ENCODE measurements at regions not wholly inside any gene's neighbourhood (a gene's known extent, or its start where the extent isn't known, plus 50 kb on each side); places are given as distances from the start of the nearest gene placed in this dataset.

DNA sequence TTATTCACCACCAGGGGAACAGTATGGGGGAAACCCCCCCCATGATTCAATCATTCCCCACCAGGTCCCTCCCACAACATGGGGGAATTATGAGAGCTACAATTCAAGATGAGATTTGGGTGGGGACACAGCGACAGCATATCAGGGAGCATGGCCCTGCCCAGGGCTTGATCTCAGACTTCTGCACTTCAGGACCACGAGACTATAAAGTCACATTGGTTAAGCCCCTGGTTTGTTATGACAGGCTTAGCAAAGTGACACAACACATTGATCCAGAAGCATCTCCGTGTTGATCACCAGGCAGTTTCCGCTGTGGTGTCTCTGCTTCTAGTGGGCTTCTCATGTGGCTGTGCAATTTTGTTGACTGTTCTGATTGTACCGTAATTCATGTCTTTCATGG, 312.7 kb upstream of the C1orf174 start:
- TF ChIP-seq, protein P1, sequence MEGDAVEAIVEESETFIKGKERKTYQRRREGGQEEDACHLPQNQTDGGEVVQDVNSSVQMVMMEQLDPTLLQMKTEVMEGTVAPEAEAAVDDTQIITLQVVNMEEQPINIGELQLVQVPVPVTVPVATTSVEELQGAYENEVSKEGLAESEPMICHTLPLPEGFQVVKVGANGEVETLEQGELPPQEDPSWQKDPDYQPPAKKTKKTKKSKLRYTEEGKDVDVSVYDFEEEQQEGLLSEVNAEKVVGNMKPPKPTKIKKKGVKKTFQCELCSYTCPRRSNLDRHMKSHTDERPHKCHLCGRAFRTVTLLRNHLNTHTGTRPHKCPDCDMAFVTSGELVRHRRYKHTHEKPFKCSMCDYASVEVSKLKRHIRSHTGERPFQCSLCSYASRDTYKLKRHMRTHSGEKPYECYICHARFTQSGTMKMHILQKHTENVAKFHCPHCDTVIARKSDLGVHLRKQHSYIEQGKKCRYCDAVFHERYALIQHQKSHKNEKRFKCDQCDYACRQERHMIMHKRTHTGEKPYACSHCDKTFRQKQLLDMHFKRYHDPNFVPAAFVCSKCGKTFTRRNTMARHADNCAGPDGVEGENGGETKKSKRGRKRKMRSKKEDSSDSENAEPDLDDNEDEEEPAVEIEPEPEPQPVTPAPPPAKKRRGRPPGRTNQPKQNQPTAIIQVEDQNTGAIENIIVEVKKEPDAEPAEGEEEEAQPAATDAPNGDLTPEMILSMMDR (IDR thresholded peaks at IDR 0.05; ENCODE audit: borderline replicate concordance, insufficient read depth, low read depth, low read length) = no peak
- no peak overlapping the region for H3K4me3 ChIP-seq (ENCODE audit: low read depth, low read length)

GRCh38 chr1:4213366-4213973, 313.4 kb upstream of the C1orf174 start:
- TF ChIP-seq, protein P1 (IDR thresholded peaks at IDR 0.05; ENCODE audit: borderline replicate concordance, insufficient read depth, low read depth, low read length) = no peak
- no peak overlapping the region for H3K4me3 ChIP-seq (ENCODE audit: low read depth, low read length)

DNA sequence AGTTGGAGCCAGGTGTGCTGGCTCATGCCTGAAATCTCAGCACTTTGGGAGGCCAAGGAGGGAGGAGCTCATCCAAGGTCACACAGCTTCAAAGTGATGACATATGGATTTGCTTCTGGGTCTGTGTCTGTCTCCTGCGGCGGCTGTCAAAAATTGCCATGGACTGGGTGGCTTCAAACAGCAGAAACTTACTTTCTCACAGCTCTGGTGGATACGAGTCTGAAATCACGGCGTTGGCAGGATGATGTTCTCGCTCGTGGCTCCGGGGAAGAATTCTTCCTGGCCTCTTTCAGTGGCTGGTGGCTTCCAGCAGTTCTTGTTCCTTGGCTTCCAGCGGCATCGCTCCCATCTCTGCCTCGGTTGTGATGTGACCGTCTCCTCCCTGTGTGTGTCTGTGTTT, 314.8 kb upstream of the C1orf174 start:
- TF ChIP-seq, protein P1 (IDR thresholded peaks at IDR 0.05; ENCODE audit: borderline replicate concordance, insufficient read depth, low read depth, low read length) = no peak
- H3K4me3 ChIP-seq (ENCODE audit: low read depth, low read length) = no peak overlapping the region

GRCh38 chr1:4215391-4215790, 315.3 kb upstream of the C1orf174 start:
- TF ChIP-seq, protein P1 (IDR thresholded peaks at IDR 0.05; ENCODE audit: borderline replicate concordance, insufficient read depth, low read depth, low read length) = no peak
- H3K4me3 ChIP-seq (ENCODE audit: low read depth, low read length) = no peak overlapping the region

DNA sequence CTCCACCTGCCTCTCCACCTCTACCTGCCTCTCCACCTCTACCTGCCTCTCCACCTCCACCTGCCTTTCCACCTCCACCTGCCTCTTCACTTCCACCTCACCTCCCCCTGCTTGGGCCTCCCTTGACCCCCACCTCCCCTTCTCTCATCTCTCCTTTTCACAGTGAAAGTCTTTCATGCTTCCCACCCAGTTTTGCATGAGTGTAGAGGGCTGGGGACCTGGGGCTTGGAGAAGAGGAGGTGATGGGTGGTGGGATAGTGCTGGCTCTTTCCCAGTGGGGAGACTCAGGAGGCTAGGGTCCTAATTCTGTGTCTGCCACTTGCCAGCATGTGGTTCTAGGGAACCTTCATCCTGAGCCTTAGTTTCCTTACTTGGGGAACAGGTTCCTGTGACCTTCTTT, 316.2 kb upstream of the C1orf174 start:
- TF ChIP-seq, protein P1 (IDR thresholded peaks at IDR 0.05; ENCODE audit: borderline replicate concordance, insufficient read depth, low read depth, low read length) = no peak

DNA sequence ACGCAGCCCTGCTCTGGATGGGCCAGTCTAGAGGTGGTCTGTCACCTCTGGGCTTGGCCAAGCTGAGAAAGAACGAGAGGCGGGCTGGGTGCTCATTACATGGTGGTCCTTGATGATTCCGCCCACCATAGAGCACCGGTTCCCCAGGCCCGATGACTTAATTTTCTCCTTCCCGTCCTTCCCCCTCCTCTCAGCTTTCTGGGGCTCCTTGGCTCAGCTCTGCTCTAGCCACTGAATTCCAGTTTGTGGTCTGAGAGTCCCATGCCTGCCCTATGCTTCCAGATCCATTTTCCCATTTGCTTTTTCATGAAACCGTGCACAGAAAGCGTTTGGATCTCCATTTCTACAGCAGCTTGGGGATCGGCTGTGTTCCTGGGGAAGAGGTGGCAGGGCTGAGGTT, 318.5 kb upstream of the C1orf174 start:
- TF ChIP-seq, protein P1 (IDR thresholded peaks at IDR 0.05; ENCODE audit: borderline replicate concordance, insufficient read depth, low read depth, low read length) = no peak
- no peak overlapping the region for H3K4me3 ChIP-seq (ENCODE audit: low read depth, low read length)

More for the DNA sequence above, 316.2 kb upstream of the C1orf174 start:
- no peak overlapping the region for H3K4me3 ChIP-seq (ENCODE audit: low read depth, low read length)

- TF ChIP-seq, protein P1 (IDR thresholded peaks at IDR 0.05; ENCODE audit: borderline replicate concordance, insufficient read depth, low read depth, low read length) = no peak
- no peak overlapping the region for H3K4me3 ChIP-seq (ENCODE audit: low read depth, low read length)
Observed at GRCh38 chr1:4219111-4219510, 319.0 kb upstream of the C1orf174 start.
